Lower leg skin (tissue), 4 donors: ENCODE measurements at regions not wholly inside any gene's neighbourhood (a gene's known extent, or its start where the extent isn't known, plus 50 kb on each side); places are given as distances from the start of the nearest gene placed in this dataset.

Source experiments
- DNase-seq, 2 donors: peaks; one replicate each; pipeline ENCODE4 v3.0.0-alpha.2; 2019; ENCODE audit warnings: low spot score in 2 of 2
- H3K4me3 ChIP-seq: fragments of 200-600 bp; sonication (generic); 2 replicates; pipeline ENCODE4 v1.5.1; 2017; ENCODE audit warnings: mild to moderate bottlenecking, low read depth; ENCODE audit not compliant: poor library complexity, severe bottlenecking
- POLR2A ChIP-seq, 2 donors: fragments of 450-650 bp; IDR thresholded peaks; one replicate each; pipeline ENCODE4 v1.6.1; 2016 to 2017; ENCODE audit warnings: antibody characterized with exemption in 2 of 2, mild to moderate bottlenecking in 1 of 2, moderate library complexity in 1 of 2
- WGBS, 2 donors: methylation state at CpG; one replicate each; pipeline ENCODE4 v1.1.5; 2018; 5-methylcytosine and 5-hydroxymethylcytosine counted together
- intact Hi-C: fragments of 100-400 bp; cut with DNase I; formaldehyde crosslinking; loops from one replicate; pipeline ENCODE4 v1.15.0; 2023; ENCODE audit warnings: low total_unique reads
- TF ChIP-seq, protein P1 (sequence below), 3 donors: fragments of 450-650 bp; IDR thresholded peaks; one replicate each; pipeline ENCODE4 v1.5.1; 2016; ENCODE audit warnings: antibody characterized with exemption in 3 of 3, mild to moderate bottlenecking in 3 of 3, moderate library complexity in 2 of 3

DNA sequence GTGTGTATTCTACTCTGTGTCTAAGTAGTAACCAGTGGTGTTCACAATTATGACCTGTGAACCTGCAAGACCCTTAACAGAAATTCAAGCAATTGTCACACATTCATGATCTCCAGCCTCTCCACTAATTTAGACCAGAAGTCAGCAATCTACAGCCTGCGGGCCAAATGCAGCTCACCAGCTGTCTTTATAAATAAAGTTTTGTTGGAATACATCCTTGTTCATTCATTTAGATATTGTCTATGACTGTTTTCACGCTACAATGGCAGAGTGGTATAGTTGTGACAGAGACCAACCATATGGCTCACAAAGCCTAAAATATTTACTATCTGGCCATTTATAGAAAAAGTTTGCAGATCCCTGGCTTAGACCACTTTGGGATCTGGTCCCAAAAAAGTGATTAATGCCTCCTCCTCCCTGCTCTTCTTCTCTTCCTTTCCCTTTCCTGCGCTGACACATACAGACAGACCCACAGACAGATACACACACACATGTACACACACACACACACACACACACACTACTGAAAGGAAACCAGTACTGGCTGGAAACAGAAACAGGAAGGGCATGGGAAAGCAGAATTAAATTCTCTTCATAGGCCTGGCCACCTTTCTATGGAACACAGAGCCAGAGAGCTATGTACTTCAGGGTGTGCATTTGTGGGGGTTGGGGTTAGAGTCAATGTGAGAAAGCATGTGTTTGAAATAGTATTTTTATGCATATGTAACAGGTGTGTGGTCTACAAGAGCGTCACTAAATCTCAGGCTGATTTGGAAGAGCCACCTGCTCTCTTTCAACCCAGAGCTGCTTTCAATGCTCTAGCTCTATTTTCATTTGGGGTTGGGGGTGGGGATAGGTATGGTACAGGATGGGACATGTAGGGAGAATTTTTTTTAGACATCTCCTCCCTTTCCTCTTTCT lies 49.7 kb upstream of the TMEM164 start:
- 76% methylated on average over 4 of the region's 4 CpGs for WGBS, 2 donors
- TF ChIP-seq, protein P1, sequence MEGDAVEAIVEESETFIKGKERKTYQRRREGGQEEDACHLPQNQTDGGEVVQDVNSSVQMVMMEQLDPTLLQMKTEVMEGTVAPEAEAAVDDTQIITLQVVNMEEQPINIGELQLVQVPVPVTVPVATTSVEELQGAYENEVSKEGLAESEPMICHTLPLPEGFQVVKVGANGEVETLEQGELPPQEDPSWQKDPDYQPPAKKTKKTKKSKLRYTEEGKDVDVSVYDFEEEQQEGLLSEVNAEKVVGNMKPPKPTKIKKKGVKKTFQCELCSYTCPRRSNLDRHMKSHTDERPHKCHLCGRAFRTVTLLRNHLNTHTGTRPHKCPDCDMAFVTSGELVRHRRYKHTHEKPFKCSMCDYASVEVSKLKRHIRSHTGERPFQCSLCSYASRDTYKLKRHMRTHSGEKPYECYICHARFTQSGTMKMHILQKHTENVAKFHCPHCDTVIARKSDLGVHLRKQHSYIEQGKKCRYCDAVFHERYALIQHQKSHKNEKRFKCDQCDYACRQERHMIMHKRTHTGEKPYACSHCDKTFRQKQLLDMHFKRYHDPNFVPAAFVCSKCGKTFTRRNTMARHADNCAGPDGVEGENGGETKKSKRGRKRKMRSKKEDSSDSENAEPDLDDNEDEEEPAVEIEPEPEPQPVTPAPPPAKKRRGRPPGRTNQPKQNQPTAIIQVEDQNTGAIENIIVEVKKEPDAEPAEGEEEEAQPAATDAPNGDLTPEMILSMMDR (IDR thresholded peaks at IDR 0.05) = no peak
- no peak for TF ChIP-seq POLR2A (IDR thresholded peaks at IDR 0.05)
- H3K4me3 ChIP-seq = no peak overlapping the region
- DNase-seq = no peak
- intact Hi-C loops = no loop called here
